Upper lobe of right lung (tissue), 1 donor: ENCODE measurements at regions not wholly inside any gene's neighbourhood (a gene's known extent, or its start where the extent isn't known, plus 50 kb on each side); places are given as distances from the start of the nearest gene placed in this dataset.
A peak's percentile ranks its signal among the peaks of the same experiment; 100 is the strongest.

Source experiments
- ATAC-seq: fragments of 200-7000 bp; cut with Tn5 transposase; one replicate; pipeline ENCODE4 v1.9.1; 2020; ENCODE audit warnings: mild to moderate bottlenecking, moderate library complexity
- DNase-seq: peaks from one replicate; pipeline ENCODE4 v3.0.0-alpha.2; 2020
- H3K27ac ChIP-seq: fragments of 200-600 bp; one replicate; pipeline ENCODE4 v1.8.0; 2022
- H3K27me3 ChIP-seq: fragments of 200-600 bp; one replicate; pipeline ENCODE4 v1.8.0; 2022; ENCODE audit warnings: mild to moderate bottlenecking
- H3K36me3 ChIP-seq: fragments of 200-600 bp; one replicate; pipeline ENCODE4 v1.8.0; 2022
- H3K4me1 ChIP-seq: fragments of 200-600 bp; one replicate; pipeline ENCODE4 v1.8.0; 2022
- H3K4me3 ChIP-seq: fragments of 200-600 bp; one replicate; pipeline ENCODE4 v1.8.0; 2022; ENCODE audit warnings: mild to moderate bottlenecking
- H3K9me3 ChIP-seq: fragments of 200-600 bp; one replicate; pipeline ENCODE4 v1.8.0; 2022
- CTCF ChIP-seq: fragments of 200-600 bp; IDR thresholded peaks from one replicate; pipeline ENCODE4 v1.8.0; 2022; ENCODE audit warnings: antibody characterized with exemption
- intact Hi-C: fragments of 100-400 bp; cut with DNase I; formaldehyde crosslinking; loops from one replicate; pipeline ENCODE4 v1.11.0; 2022
- donor health status: DM: no; HTN: yes; CAD: no; lungs with severe emphysema.

- Histone ChIP-seq H3K4me1 (no peaks in the 10 kb centered on the region), H3K4me3 (no peak overlapping the region), H3K27me3 (no peaks in the 10 kb centered on the region), H3K27ac (no peak overlapping the region), H3K9me3 (no peaks in the 10 kb centered on the region), H3K36me3 (no peaks in the 10 kb centered on the region)
- intact Hi-C loops = no loop called here
- DNase-seq = no peak
- TF ChIP-seq CTCF = no peak
- ATAC-seq = no peak
Measured at GRCh38 chr6:103680116-103680515, 1179.6 kb downstream of the HACE1 start.

DNA sequence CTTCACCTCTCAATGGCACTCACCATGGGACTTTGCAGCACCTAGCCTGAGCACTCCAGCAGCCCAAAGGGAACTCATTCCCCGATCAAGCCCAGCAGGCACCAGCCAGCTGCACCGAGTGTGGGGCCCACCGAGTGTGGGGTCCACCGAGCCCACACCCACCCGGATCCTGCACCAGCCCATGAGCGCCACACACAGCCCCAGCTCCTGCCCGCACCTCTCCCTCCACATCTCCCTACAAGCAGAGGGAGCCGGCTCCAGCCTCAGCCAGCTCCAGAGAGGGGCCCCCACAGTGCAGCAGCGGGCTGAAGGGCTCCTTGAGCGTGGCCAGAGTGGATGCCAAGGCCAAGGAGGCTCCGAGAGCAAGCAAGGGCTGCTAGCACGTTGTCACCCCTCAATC lies 1182.4 kb downstream of the HACE1 start:
- Histone ChIP-seq H3K27me3 (no peaks in the 10 kb centered on the region), H3K36me3 (no peaks in the 10 kb centered on the region), H3K4me3 (no peak overlapping the region), H3K9me3 (no peaks in the 10 kb centered on the region), H3K27ac (no peak overlapping the region), H3K4me1 (no peaks in the 10 kb centered on the region)
- DNase-seq = no peak
- no peak for TF ChIP-seq CTCF
- intact Hi-C loops = no loop called here
- peak; percentile 34 for ATAC-seq

DNA sequence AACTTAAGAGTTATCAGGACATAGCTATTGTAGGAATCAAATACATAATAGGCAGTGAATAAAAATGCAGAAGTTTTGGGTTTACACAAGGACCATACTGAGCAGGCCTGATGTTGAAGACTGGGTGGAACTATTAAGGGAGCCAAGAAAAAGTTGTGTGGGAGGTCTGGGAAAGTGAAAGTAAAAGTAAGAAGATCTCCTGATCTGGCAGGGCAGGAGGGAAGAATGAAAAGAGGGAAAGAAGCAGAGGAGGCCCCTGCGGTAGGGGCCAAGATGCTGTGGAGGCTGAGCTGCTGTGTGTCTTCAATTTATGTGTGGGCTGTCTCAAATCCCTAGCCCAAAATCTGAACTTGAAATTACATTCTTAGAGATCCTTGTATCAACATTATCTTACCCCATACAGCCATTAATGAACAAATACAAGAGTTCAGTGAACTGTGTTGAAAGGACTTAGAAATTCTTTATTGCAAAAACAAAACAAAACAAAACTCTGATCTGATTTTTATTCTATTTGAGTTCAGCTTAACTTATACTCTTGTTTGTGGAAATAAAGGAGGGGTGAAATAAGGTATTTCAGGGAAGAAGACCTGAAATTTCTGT lies 1183.8 kb downstream of the HACE1 start:
- intact Hi-C loops = no loop called here
- no peak for DNase-seq
- Histone ChIP-seq H3K27me3 (no peaks in the 10 kb centered on the region), H3K27ac (no peak overlapping the region), H3K36me3 (no peaks in the 10 kb centered on the region), H3K4me1 (no peaks in the 10 kb centered on the region), H3K4me3 (no peak overlapping the region), H3K9me3 (no peaks in the 10 kb centered on the region)
- no peak for TF ChIP-seq CTCF
- ATAC-seq = peak; percentile 54

DNA sequence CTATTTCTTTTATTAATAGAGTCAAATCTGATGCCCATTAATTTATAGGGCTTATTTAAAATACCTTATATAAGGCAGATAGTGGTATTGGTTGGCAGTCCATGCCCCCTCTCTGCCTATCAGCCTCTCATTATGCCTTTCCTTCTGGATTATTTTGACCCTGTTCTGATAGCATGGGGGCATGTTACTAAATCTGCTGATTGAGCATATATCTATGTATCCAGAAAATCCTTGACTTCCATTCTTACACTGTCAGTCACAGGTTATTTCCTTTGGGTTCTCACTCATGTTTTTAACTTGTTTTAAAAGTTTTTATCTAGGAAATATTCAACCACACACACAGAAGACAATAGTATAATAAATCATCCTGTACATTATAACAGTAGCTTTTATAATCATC lies 1184.9 kb downstream of the HACE1 start:
- Histone ChIP-seq H3K4me3 (no peak overlapping the region), H3K4me1 (no peaks in the 10 kb centered on the region), H3K9me3 (no peaks in the 10 kb centered on the region), H3K36me3 (no peaks in the 10 kb centered on the region), H3K27me3 (no peaks in the 10 kb centered on the region), H3K27ac (no peak overlapping the region)
- no peak for ATAC-seq
- no peak for DNase-seq
- intact Hi-C loops = no loop called here
- TF ChIP-seq CTCF = no peak

GRCh38 chr6:103672169-103672568 lies 1187.5 kb downstream of the HACE1 start:
- no peak overlapping the region for H3K27ac ChIP-seq
- H3K4me3 ChIP-seq = no peak overlapping the region
- no peak for DNase-seq
- no peaks in the 10 kb centered on the region for H3K9me3 ChIP-seq
- H3K4me1 ChIP-seq = no peaks in the 10 kb centered on the region
- intact Hi-C loops = no loop called here
- TF ChIP-seq CTCF = no peak
- no peaks in the 10 kb centered on the region for H3K27me3 ChIP-seq
- no peaks in the 10 kb centered on the region for H3K36me3 ChIP-seq
- ATAC-seq = no peak

GRCh38 chr6:103629613-103630012 lies 1230.1 kb downstream of the HACE1 start:
- Histone ChIP-seq H3K27ac (no peak overlapping the region), H3K36me3 (no peaks in the 10 kb centered on the region), H3K4me1 (no peaks in the 10 kb centered on the region), H3K9me3 (no peaks in the 10 kb centered on the region), H3K27me3 (no peaks in the 10 kb centered on the region), H3K4me3 (no peak overlapping the region)
- intact Hi-C loops = no loop called here
- DNase-seq (no peak), ATAC-seq (no peak)
- TF ChIP-seq CTCF = no peak
